GM12878 (cell line): ENCODE measurements at regions not wholly inside any gene's neighbourhood (a gene's known extent, or its start where the extent isn't known, plus 50 kb on each side); places are given as distances from the start of the nearest gene placed in this dataset.

Experiments used
- CHD2 ChIP-seq: IDR thresholded peaks from 2 replicates; pipeline ENCODE4 v1.6.1; 2011; ENCODE audit warnings: low read depth, low read length, improper control_type of control experiment, borderline replicate concordance
- CTCF ChIP-seq, 3 experiments: IDR thresholded peaks in 2 of 3; conservative IDR thresholded peaks in 1 of 3; 2 replicates each; pipeline ENCODE4 v1.5.1; 2011; ENCODE audit warnings: low read depth in 3 of 3, low read length in 3 of 3, mild to moderate bottlenecking in 3 of 3, control low read depth in 2 of 3, moderate library complexity in 2 of 3, inconsistent platforms in 1 of 3, mixed read lengths in 1 of 3; ENCODE audit not compliant: control insufficient read depth in 2 of 3, insufficient read depth in 1 of 3; ENCODE audit errors: extremely low read depth in 1 of 3
- EZH2 ChIP-seq: IDR thresholded peaks from 2 replicates; pipeline ENCODE4 v1.6.1; 2012; ENCODE audit warnings: low read depth, mild to moderate bottlenecking, control low read depth, inconsistent platforms, low read length, borderline replicate concordance; ENCODE audit not compliant: control insufficient read depth
- JUNB ChIP-seq: IDR thresholded peaks from 2 replicates; pipeline ENCODE4 v1.6.1; 2016; ENCODE audit warnings: antibody characterized with exemption, mild to moderate bottlenecking
- JUND ChIP-seq: IDR thresholded peaks from 2 replicates; pipeline ENCODE4 v1.6.1; 2012; ENCODE audit warnings: low read depth, mild to moderate bottlenecking, low read length, improper control_type of control experiment, moderate library complexity
- MYC ChIP-seq: IDR thresholded peaks from 2 replicates; pipeline ENCODE4 v1.6.1; 2011; ENCODE audit warnings: mild to moderate bottlenecking, low read length, moderate library complexity, inconsistent platforms; ENCODE audit not compliant: insufficient read depth, insufficient replicate concordance, insufficient read length, severe bottlenecking
- POLR2A ChIP-seq: IDR thresholded peaks from 2 replicates; pipeline ENCODE4 v1.6.1; 2011; ENCODE audit warnings: low read depth, mild to moderate bottlenecking, low read length
- POLR2AphosphoS5 ChIP-seq: IDR thresholded peaks from 2 replicates; pipeline ENCODE4 v1.6.1; 2011; ENCODE audit warnings: mild to moderate bottlenecking, low read length, inconsistent platforms
- RAD21 ChIP-seq: IDR thresholded peaks from 2 replicates; pipeline ENCODE4 v1.6.1; 2011; ENCODE audit warnings: mild to moderate bottlenecking, low read depth, low read length, moderate library complexity; ENCODE audit not compliant: insufficient read depth
- TAF1 ChIP-seq: IDR thresholded peaks from 2 replicates; pipeline ENCODE4 v1.6.1; 2011; ENCODE audit warnings: mild to moderate bottlenecking, low read depth, low read length, borderline replicate concordance

- no peak for TF ChIP-seq JUND
- no peak for TF ChIP-seq JUNB
- no peak for TF ChIP-seq CTCF (IDR thresholded peaks at IDR 0.05 in 2 of 3, conservative IDR thresholded peaks at IDR 0.05 in 1 of 3; ENCODE audit: control insufficient read depth in 2 of 3, extremely low read depth in 1 of 3, insufficient read depth in 1 of 3, low read depth in 3 of 3, low read length in 3 of 3)
- TF ChIP-seq POLR2AphosphoS5 = no peak
- TF ChIP-seq RAD21 = no peak
- TF ChIP-seq EZH2 = no peak
- TF ChIP-seq CHD2 = no peak
- TF ChIP-seq TAF1 = no peak
- TF ChIP-seq MYC = no peak
- no peak for TF ChIP-seq POLR2A
Observed at GRCh38 chr9:36778682-36779081, 206.0 kb downstream of the MELK start.
